Panc1 (cell line): ENCODE measurements at regions not wholly inside any gene's neighbourhood (a gene's known extent, or its start where the extent isn't known, plus 50 kb on each side); places are given as distances from the start of the nearest gene placed in this dataset.

Experiments
- ATAC-seq: fragments of 200-7000 bp; cut with Tn5 transposase; 2 replicates; pipeline ENCODE4 v1.9.1; 2020; ENCODE audit warnings: mild to moderate bottlenecking, moderate library complexity
- BruUV-seq: library from RNA; stranded (reverse); fragments of 400-500 nt; replicated peaks from 2 replicates; lab custom pipeline; 2021; lab: Mats Ljungman, UMichigan
- CTCF ChIA-PET: fragments of 300-600 bp; sonication (Branson Sonifier 250); formaldehyde crosslinking; loops from one replicate; lab custom pipeline; 2022; ENCODE audit warnings: antibody characterized with exemption; lab: Charles Lee
- POLR2A ChIA-PET: fragments of 300-600 bp; sonication (Branson Sonifier 250); formaldehyde crosslinking; loops from one replicate; lab custom pipeline; 2022; ENCODE audit warnings: antibody characterized with exemption; lab: Charles Lee
- DNase-seq: peaks from one replicate; pipeline ENCODE4 v3.0.0-alpha.2; 2010; ENCODE audit warnings: low read depth, low spot score
- H3K27ac ChIP-seq: 2 replicates; pipeline ENCODE4 v1.5.1; 2011; ENCODE audit warnings: mild to moderate bottlenecking, low read length, inconsistent platforms
- H3K27me3 ChIP-seq: fragments of 200-500 bp; sonication (Bioruptor generic); 2 replicates; pipeline ENCODE4 v1.6.0; 2014; ENCODE audit warnings: low read length, inconsistent platforms; ENCODE audit not compliant: control insufficient read depth, insufficient read depth
- H3K36me3 ChIP-seq: fragments of 200-500 bp; sonication (Bioruptor generic); 2 replicates; pipeline ENCODE4 v1.5.1; 2014; ENCODE audit warnings: inconsistent platforms, mild to moderate bottlenecking, low read length, moderate library complexity; ENCODE audit not compliant: control insufficient read depth, insufficient read depth
- H3K4me1 ChIP-seq: 2 replicates; pipeline ENCODE4 v1.5.1; 2011; ENCODE audit warnings: inconsistent platforms, mild to moderate bottlenecking, low read length, moderate library complexity; ENCODE audit not compliant: control insufficient read depth, insufficient read depth
- H3K4me3 ChIP-seq, 2 experiments: 2 replicates each; pipeline ENCODE4 v1.5.1; 2011 to 2012; ENCODE audit warnings: low read depth in 2 of 2, low read length in 2 of 2, mild to moderate bottlenecking in 2 of 2, inconsistent platforms in 1 of 2, moderate library complexity in 1 of 2
- H3K9me3 ChIP-seq: fragments of 200-500 bp; sonication (Bioruptor generic); 2 replicates; pipeline ENCODE4 v1.5.1; 2014; ENCODE audit warnings: low read depth, mild to moderate bottlenecking, inconsistent platforms, low read length, moderate library complexity; ENCODE audit not compliant: control insufficient read depth, insufficient read depth
- POLR2AphosphoS5 ChIP-seq: IDR thresholded peaks from 2 replicates; pipeline ENCODE4 v1.6.1; 2012; ENCODE audit warnings: mild to moderate bottlenecking, low read depth, low read length, moderate library complexity
- REST ChIP-seq, 2 experiments: IDR thresholded peaks; 2 replicates each; pipeline ENCODE4 v1.6.1; 2011 to 2012; ENCODE audit warnings: low read depth in 2 of 2, control low read depth in 1 of 2, low read length in 1 of 2, mild to moderate bottlenecking in 1 of 2, moderate library complexity in 1 of 2; ENCODE audit not compliant: insufficient read depth in 1 of 2
- SIN3A ChIP-seq: IDR thresholded peaks from 2 replicates; pipeline ENCODE4 v1.6.1; 2012; ENCODE audit warnings: low read depth, mild to moderate bottlenecking, low read length, moderate library complexity, borderline replicate concordance; ENCODE audit not compliant: insufficient read depth
- TCF7L2 ChIP-seq: IDR thresholded peaks from 2 replicates; pipeline ENCODE4 v1.6.1; 2011; ENCODE audit warnings: mild to moderate bottlenecking, low read depth, low read length, inconsistent platforms
- in situ Hi-C: cut with HindIII; loops from 2 replicates; pipeline ENCODE4 v1.10.0; 2016; ENCODE audit warnings: low sequenced_read_pairs, low pct_unique_long_range_greater_than_20kb
- intact Hi-C: fragments of 100-400 bp; cut with micrococcal nuclease; formaldehyde crosslinking; loops from one replicate; pipeline ENCODE4 v1.10.0; 2022; ENCODE audit not compliant: unreplicated experiment
- TF ChIP-seq, protein P1 (sequence below): fragments of 450-650 bp; IDR thresholded peaks from 2 replicates; pipeline ENCODE4 v1.5.1; 2017; ENCODE audit warnings: mild to moderate bottlenecking

DNA sequence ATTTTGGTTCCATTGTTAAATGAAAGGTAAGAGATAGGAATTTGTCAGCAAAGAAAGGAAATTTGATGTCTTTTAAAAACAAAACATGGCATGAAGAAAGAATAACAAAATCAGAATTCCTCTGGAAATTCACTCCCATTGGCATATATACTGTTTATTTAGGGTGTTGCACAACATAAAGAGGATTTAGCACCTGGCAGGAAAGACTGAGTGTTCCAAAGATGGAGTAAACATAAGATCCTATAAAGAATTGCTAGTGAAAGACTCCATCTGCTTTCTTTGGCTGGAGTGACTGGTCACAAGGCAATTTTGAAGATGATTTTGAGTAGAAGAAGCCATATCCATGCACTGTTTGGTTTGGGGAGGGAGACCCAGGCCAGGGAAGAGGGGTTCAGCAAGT is 62.4 kb downstream of the CD24 start:
- CTCF ChIA-PET: no interaction called here

GRCh38 chr6:106910999-106911949 is 63.3 kb downstream of the CD24 start:
- H3K27ac ChIP-seq: no peak overlapping the region
- no TSS peak for BruUV-seq
- CTCF ChIA-PET: no interaction called here

More for the DNA sequence above, 62.4 kb downstream of the CD24 start:
- H3K27ac ChIP-seq: no peak overlapping the region
- BruUV-seq: no TSS peak
- H3K9me3 ChIP-seq: peaks cover 7% of the 10 kb centered on the region; the same call in 1 of the 2 replicates
- H3K4me3 ChIP-seq: no peak overlapping the region
- H3K27me3 ChIP-seq: no peaks in the 10 kb centered on the region; the same call in 1 of the 2 replicates
- ATAC-seq (no peak), DNase-seq (no peak)
- in situ Hi-C loops (no loop called here), intact Hi-C loops (no loop called here)
- TF ChIP-seq SIN3A: no peak
- TF ChIP-seq, protein P1, sequence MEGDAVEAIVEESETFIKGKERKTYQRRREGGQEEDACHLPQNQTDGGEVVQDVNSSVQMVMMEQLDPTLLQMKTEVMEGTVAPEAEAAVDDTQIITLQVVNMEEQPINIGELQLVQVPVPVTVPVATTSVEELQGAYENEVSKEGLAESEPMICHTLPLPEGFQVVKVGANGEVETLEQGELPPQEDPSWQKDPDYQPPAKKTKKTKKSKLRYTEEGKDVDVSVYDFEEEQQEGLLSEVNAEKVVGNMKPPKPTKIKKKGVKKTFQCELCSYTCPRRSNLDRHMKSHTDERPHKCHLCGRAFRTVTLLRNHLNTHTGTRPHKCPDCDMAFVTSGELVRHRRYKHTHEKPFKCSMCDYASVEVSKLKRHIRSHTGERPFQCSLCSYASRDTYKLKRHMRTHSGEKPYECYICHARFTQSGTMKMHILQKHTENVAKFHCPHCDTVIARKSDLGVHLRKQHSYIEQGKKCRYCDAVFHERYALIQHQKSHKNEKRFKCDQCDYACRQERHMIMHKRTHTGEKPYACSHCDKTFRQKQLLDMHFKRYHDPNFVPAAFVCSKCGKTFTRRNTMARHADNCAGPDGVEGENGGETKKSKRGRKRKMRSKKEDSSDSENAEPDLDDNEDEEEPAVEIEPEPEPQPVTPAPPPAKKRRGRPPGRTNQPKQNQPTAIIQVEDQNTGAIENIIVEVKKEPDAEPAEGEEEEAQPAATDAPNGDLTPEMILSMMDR: no peak
- H3K4me1 ChIP-seq: no peaks in the 10 kb centered on the region
- no peaks in the 10 kb centered on the region for H3K36me3 ChIP-seq
- POLR2A ChIA-PET: no interaction called here

More at GRCh38 chr6:106910999-106911949, 63.3 kb downstream of the CD24 start:
- H3K9me3 ChIP-seq: peaks cover 7% of the 10 kb centered on the region; the same call in 1 of the 2 replicates
- TF ChIP-seq SIN3A (no peak), TCF7L2 (no peak), REST (IDR thresholded peaks at IDR 0.05; ENCODE audit: insufficient read depth in 1 of 2, low read depth in 2 of 2, low read length in 1 of 2) (no peak), POLR2AphosphoS5 (no peak)
- POLR2A ChIA-PET: no interaction called here
- H3K4me3 ChIP-seq: no peak overlapping the region
- no peaks in the 10 kb centered on the region for H3K4me1 ChIP-seq
- DNase-seq (no peak), ATAC-seq (no peak)
- intact Hi-C loops: no loop called here
- H3K27me3 ChIP-seq: no peaks in the 10 kb centered on the region; the same call in 1 of the 2 replicates
- in situ Hi-C loops: no loop called here
- no peaks in the 10 kb centered on the region for H3K36me3 ChIP-seq
